Neuronal stem cell (in vitro differentiated cells): ENCODE measurements at regions not wholly inside any gene's neighbourhood (a gene's known extent, or its start where the extent isn't known, plus 50 kb on each side); places are given as distances from the start of the nearest gene placed in this dataset.

Experiments
- DNase-seq: peaks from one replicate; pipeline ENCODE4 v3.0.0-alpha.2; 2013; ENCODE audit warnings: low spot score
- H2AFZ ChIP-seq: one replicate; pipeline ENCODE4 v1.6.1; 2013; ENCODE audit warnings: mild to moderate bottlenecking, low read length, inconsistent platforms
- H2AK5ac ChIP-seq: 2 replicates; pipeline ENCODE4 v1.6.1; 2013; ENCODE audit warnings: low read depth, mild to moderate bottlenecking, inconsistent platforms, low read length, moderate library complexity, mixed read lengths
- H2BK120ac ChIP-seq: 2 replicates; pipeline ENCODE4 v1.6.1; 2013; ENCODE audit warnings: low read depth, mild to moderate bottlenecking, inconsistent platforms, low read length, moderate library complexity, mixed read lengths
- H2BK12ac ChIP-seq: one replicate; pipeline ENCODE4 v1.6.1; 2013; ENCODE audit warnings: low read length, inconsistent platforms
- H2BK15ac ChIP-seq: 2 replicates; pipeline ENCODE4 v1.6.1; 2013; ENCODE audit warnings: mild to moderate bottlenecking, low read length, inconsistent platforms, mixed read lengths
- H2BK5ac ChIP-seq: one replicate; pipeline ENCODE4 v1.6.1; 2013; ENCODE audit warnings: inconsistent platforms, mild to moderate bottlenecking, low read length, moderate library complexity
- H3K14ac ChIP-seq: one replicate; pipeline ENCODE4 v1.6.1; 2013; ENCODE audit warnings: low read length, inconsistent platforms
- H3K18ac ChIP-seq: 2 replicates; pipeline ENCODE4 v1.6.1; 2013; ENCODE audit warnings: low read length, inconsistent platforms
- H3K23ac ChIP-seq: 2 replicates; pipeline ENCODE4 v1.6.1; 2013; ENCODE audit warnings: low read depth, mild to moderate bottlenecking, mixed read lengths, low read length, inconsistent platforms; ENCODE audit not compliant: poor library complexity
- H3K27ac ChIP-seq: replicated peaks from 3 replicates; pipeline ENCODE4 v1.5.1; 2013; ENCODE audit warnings: low read length, inconsistent platforms
- H3K27me3 ChIP-seq, 3 experiments: 2 replicates each; pipeline ENCODE4 v1.6.1; 2013; ENCODE audit warnings: low read length in 3 of 3, mild to moderate bottlenecking in 2 of 3, inconsistent platforms in 1 of 3, low read depth in 1 of 3, mixed read lengths in 1 of 3, moderate library complexity in 1 of 3; ENCODE audit not compliant: control insufficient read depth in 3 of 3, insufficient read depth in 3 of 3
- H3K36me3 ChIP-seq, 2 donors: replicated peaks in 1 of 2; 2 replicates each; pipeline ENCODE4 v1.6.1; 2013; ENCODE audit warnings: low read length in 2 of 2; ENCODE audit not compliant: control insufficient read depth in 2 of 2, insufficient read depth in 2 of 2
- H3K4ac ChIP-seq: 2 replicates; pipeline ENCODE4 v1.6.1; 2013; ENCODE audit warnings: inconsistent platforms, mild to moderate bottlenecking, low read length, moderate library complexity
- H3K4me1 ChIP-seq, 2 donors: 1 replicate in 1 of 2; 2 replicates in 1 of 2; pipeline ENCODE4 v1.6.1; 2013; ENCODE audit warnings: low read length in 2 of 2, low read depth in 1 of 2; ENCODE audit not compliant: control insufficient read depth in 2 of 2, insufficient read depth in 1 of 2
- H3K4me2 ChIP-seq: one replicate; pipeline ENCODE4 v1.6.1; 2013; ENCODE audit warnings: mild to moderate bottlenecking, low read length, inconsistent platforms; ENCODE audit not compliant: insufficient read depth, poor library complexity, severe bottlenecking
- H3K4me3 ChIP-seq, 2 donors: 2 replicates each; pipeline ENCODE4 v1.5.1; 2013; ENCODE audit warnings: low read length in 2 of 2, mild to moderate bottlenecking in 2 of 2, inconsistent platforms in 1 of 2, moderate library complexity in 1 of 2
- H3K79me1 ChIP-seq: one replicate; pipeline ENCODE4 v1.6.1; 2013; ENCODE audit warnings: low read depth, mild to moderate bottlenecking, inconsistent platforms, low read length, moderate library complexity
- H3K9ac ChIP-seq: one replicate; pipeline ENCODE4 v1.6.1; 2013; ENCODE audit warnings: mild to moderate bottlenecking, low read depth, low read length, inconsistent platforms; ENCODE audit not compliant: poor library complexity
- H3K9me3 ChIP-seq, 2 donors: replicated peaks in 1 of 2; 2 replicates each; pipeline versions ENCODE3 to v1.6.1; 2013; ENCODE audit warnings: low read length in 2 of 2, mild to moderate bottlenecking in 2 of 2, inconsistent platforms in 1 of 2, low read depth in 1 of 2, mixed read lengths in 1 of 2, moderate library complexity in 1 of 2; ENCODE audit not compliant: control insufficient read depth in 2 of 2, insufficient read depth in 1 of 2
- H4K8ac ChIP-seq: one replicate; pipeline ENCODE4 v1.6.1; 2013; ENCODE audit warnings: low read depth, mild to moderate bottlenecking, inconsistent platforms, low read length, moderate library complexity
- H4K91ac ChIP-seq: one replicate; pipeline ENCODE4 v1.6.1; 2013; ENCODE audit warnings: low read length, low read depth, mild to moderate bottlenecking, inconsistent platforms; ENCODE audit not compliant: poor library complexity
- WGBS, 2 donors: extraction: QIAGEN DNeasy Blood & Tissue Kit; methylation state at CpG; one replicate each; pipeline ENCODE4 v1.1.7; 2013; ENCODE audit warnings: missing lambda C conversion rate in 2 of 2, mixed read lengths in 1 of 2; ENCODE audit not compliant: insufficient read length in 2 of 2, insufficient replicate concordance in 1 of 2; ENCODE audit errors: extremely low coverage in 2 of 2; 5-methylcytosine and 5-hydroxymethylcytosine counted together

- Histone ChIP-seq H3K4me3 (no peak overlapping the region), H3K27me3 (peaks cover 0 to 20% (median 0%) of the 10 kb centered on the region in 3 experiments), H2BK15ac (no peak overlapping the region), H2BK120ac (no peak overlapping the region), H3K4me1 (peaks cover 0 to 2% of the 10 kb centered on the region in 2 donors), H3K9ac (no peak overlapping the region), H3K23ac (no peak overlapping the region), H3K18ac (no peak overlapping the region), H3K4me2 (no peak overlapping the region), H3K4ac (no peak overlapping the region), H4K91ac (no peak overlapping the region), H3K36me3 (no peaks in the 10 kb centered on the region), H2AK5ac (no peak overlapping the region), H3K79me1 (no peaks in the 10 kb centered on the region), H3K27ac (no peak overlapping the region), H2BK5ac (no peak overlapping the region), H2BK12ac (no peak overlapping the region), H4K8ac (no peak overlapping the region), H2AFZ (no peak overlapping the region), H3K14ac (no peak overlapping the region), H3K9me3 (peaks cover 0 to 4% of the 10 kb centered on the region in 2 donors)
- no CpG with 5 or more reads among the region's 3 CpGs for WGBS, 2 donors
- DNase-seq: no peak
These were observed 268.7 kb upstream of the SORL1-AS1 start for GRCh38 chr11:121721448-121721847.

- Histone ChIP-seq H2BK12ac (no peak overlapping the region), H4K91ac (no peak overlapping the region), H3K18ac (no peak overlapping the region)
These were observed 264.5 kb upstream of the SORL1-AS1 start for GRCh38 chr11:121717296-121717695.

GRCh38 chr11:121716060-121716459, 263.3 kb upstream of the SORL1-AS1 start:
- H3K27ac ChIP-seq: no peak overlapping the region
- H3K79me1 ChIP-seq: no peaks in the 10 kb centered on the region
- no peak for DNase-seq
- no peak overlapping the region for H3K4me2 ChIP-seq
- no CpG with 5 or more reads among the region's 4 CpGs for WGBS, 2 donors
- no peak overlapping the region for H3K4me3 ChIP-seq
- no peak overlapping the region for H3K9ac ChIP-seq
- H2AK5ac ChIP-seq: no peak overlapping the region
- H2BK12ac ChIP-seq: no peak overlapping the region
- H2BK15ac ChIP-seq: no peak overlapping the region
- H3K23ac ChIP-seq: no peak overlapping the region
- H4K91ac ChIP-seq: no peak overlapping the region
- H2BK120ac ChIP-seq: no peak overlapping the region
- H4K8ac ChIP-seq: no peak overlapping the region
- H3K36me3 ChIP-seq: no peaks in the 10 kb centered on the region
- no peak overlapping the region for H2AFZ ChIP-seq
- H3K4ac ChIP-seq: no peak overlapping the region
- H3K18ac ChIP-seq: no peak overlapping the region
- no peaks in the 10 kb centered on the region for H3K9me3 ChIP-seq
- no peaks in the 10 kb centered on the region for H3K4me1 ChIP-seq
- H2BK5ac ChIP-seq: no peak overlapping the region
- H3K14ac ChIP-seq: no peak overlapping the region
- peaks cover 0 to 5% (median 0%) of the 10 kb centered on the region in 3 experiments for H3K27me3 ChIP-seq

More at GRCh38 chr11:121717296-121717695, 264.5 kb upstream of the SORL1-AS1 start:
- Histone ChIP-seq H3K27ac (no peak overlapping the region), H2AK5ac (no peak overlapping the region), H3K4ac (no peak overlapping the region), H3K4me3 (no peak overlapping the region), H3K4me2 (no peak overlapping the region), H2AFZ (no peak overlapping the region), H3K9me3 (peaks cover 0 to 4% of the 10 kb centered on the region in 2 donors), H3K9ac (no peak overlapping the region), H3K79me1 (no peaks in the 10 kb centered on the region), H3K23ac (no peak overlapping the region), H3K14ac (no peak overlapping the region), H2BK120ac (no peak overlapping the region), H3K36me3 (no peaks in the 10 kb centered on the region), H3K4me1 (no peaks in the 10 kb centered on the region), H2BK5ac (no peak overlapping the region), H4K8ac (no peak overlapping the region), H3K27me3 (peaks cover 0 to 5% (median 0%) of the 10 kb centered on the region in 3 experiments), H2BK15ac (no peak overlapping the region)
- DNase-seq: no peak
- no CpG with 5 or more reads among the region's 2 CpGs for WGBS, 2 donors

DNA sequence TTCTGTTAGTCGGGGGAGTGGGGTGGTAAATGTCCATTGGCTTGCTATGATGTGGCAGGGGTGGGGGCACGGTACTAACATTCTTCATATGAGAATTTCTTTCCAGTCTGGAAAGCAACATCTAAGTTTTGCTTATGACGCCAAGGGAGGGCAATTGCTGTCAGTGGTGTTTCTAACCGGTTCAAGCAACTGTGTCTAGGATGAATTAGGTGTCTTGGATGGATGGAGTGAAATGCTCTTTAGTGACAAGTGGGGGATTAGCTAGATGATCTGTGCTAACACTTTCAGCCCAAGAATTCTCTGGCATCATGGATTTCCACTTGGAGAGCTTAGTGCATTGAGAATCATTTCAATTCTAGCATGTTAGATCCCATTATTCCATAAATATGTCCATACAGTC, 262.6 kb upstream of the SORL1-AS1 start:
- no peak overlapping the region for H3K27ac ChIP-seq
- no peak overlapping the region for H2AK5ac ChIP-seq
- H3K27me3 ChIP-seq: peaks cover 0 to 5% (median 0%) of the 10 kb centered on the region in 3 experiments
- H3K18ac ChIP-seq: no peak overlapping the region
- DNase-seq: no peak
- H3K36me3 ChIP-seq: no peaks in the 10 kb centered on the region
- no peaks in the 10 kb centered on the region for H3K79me1 ChIP-seq
- no peak overlapping the region for H3K4me3 ChIP-seq
- H3K4me2 ChIP-seq: no peak overlapping the region
- H2BK12ac ChIP-seq: no peak overlapping the region
- H3K9me3 ChIP-seq: no peaks in the 10 kb centered on the region
- H3K4ac ChIP-seq: no peak overlapping the region
- no peak overlapping the region for H4K8ac ChIP-seq
- H3K23ac ChIP-seq: no peak overlapping the region
- H3K9ac ChIP-seq: no peak overlapping the region
- H4K91ac ChIP-seq: no peak overlapping the region
- H2BK15ac ChIP-seq: no peak overlapping the region
- no peak overlapping the region for H2AFZ ChIP-seq
- no peaks in the 10 kb centered on the region for H3K4me1 ChIP-seq
- H2BK120ac ChIP-seq: no peak overlapping the region
- H3K14ac ChIP-seq: no peak overlapping the region
- WGBS, 2 donors: no CpG with 5 or more reads among the region's 4 CpGs
- no peak overlapping the region for H2BK5ac ChIP-seq
